KMS-11 (cell line): ENCODE measurements at regions not wholly inside any gene's neighbourhood (a gene's known extent, or its start where the extent isn't known, plus 50 kb on each side); places are given as distances from the start of the nearest gene placed in this dataset.
"Not testable (repeated sequence)": the region's sequence is repeated elsewhere in the genome, so short reads cannot be mapped to it uniquely, and the experiment has no call there.

Experiments used
- H2AFZ ChIP-seq: fragments of 200-600 bp; sonication (generic); 2 replicates; pipeline ENCODE4 v1.6.1; 2016; ENCODE audit warnings: antibody characterized with exemption, mixed run types, low read depth
- H3K27ac ChIP-seq: fragments of 200-600 bp; sonication (generic); 2 replicates; pipeline ENCODE4 v1.6.1; 2016; ENCODE audit warnings: mild to moderate bottlenecking, mixed run types
- H3K27me3 ChIP-seq: fragments of 200-600 bp; sonication (generic); 2 replicates; pipeline ENCODE4 v1.6.1; 2017; ENCODE audit warnings: mild to moderate bottlenecking, low read depth, mixed run types, moderate library complexity; ENCODE audit not compliant: insufficient read depth
- H3K36me3 ChIP-seq: fragments of 200-600 bp; sonication (generic); 2 replicates; pipeline ENCODE4 v1.6.1; 2017; ENCODE audit warnings: mild to moderate bottlenecking, mixed run types; ENCODE audit not compliant: insufficient read depth
- H3K4me1 ChIP-seq: fragments of 200-600 bp; sonication (generic); 2 replicates; pipeline ENCODE4 v1.6.1; 2016; ENCODE audit warnings: mild to moderate bottlenecking, low read depth, mixed run types; ENCODE audit not compliant: poor library complexity, severe bottlenecking
- H3K4me2 ChIP-seq: fragments of 200-600 bp; sonication (generic); 2 replicates; pipeline ENCODE4 v1.7.0; 2016; ENCODE audit warnings: mild to moderate bottlenecking, mixed run types
- H3K4me3 ChIP-seq: fragments of 200-600 bp; sonication (generic); IDR thresholded peaks from 2 replicates; pipeline ENCODE4 v1.6.1; 2017; ENCODE audit warnings: low read depth, low read length, mixed read lengths; ENCODE audit not compliant: insufficient read depth
- H3K79me2 ChIP-seq: fragments of 200-600 bp; sonication (generic); 2 replicates; pipeline ENCODE4 v1.6.1; 2016; ENCODE audit warnings: low read depth, mixed run types; ENCODE audit not compliant: insufficient read depth
- H3K9ac ChIP-seq: fragments of 200-600 bp; sonication (generic); 2 replicates; pipeline ENCODE4 v1.6.1; 2016; ENCODE audit warnings: mild to moderate bottlenecking, mixed run types
- H4K20me1 ChIP-seq: fragments of 200-600 bp; sonication (generic); 2 replicates; pipeline ENCODE4 v1.6.1; 2016; ENCODE audit warnings: mild to moderate bottlenecking, mixed run types; ENCODE audit not compliant: insufficient read depth
- TF ChIP-seq, protein P1 (sequence below): fragments of 200-600 bp; sonication (generic); conservative IDR thresholded peaks from 2 replicates; pipeline ENCODE4 v1.6.1; 2017; ENCODE audit warnings: low read depth, mild to moderate bottlenecking, antibody characterized with exemption, low read length, moderate library complexity, mixed read lengths

GRCh38 chr10:8163824-8164223 is 109.3 kb downstream of the GATA3 start:
- Histone ChIP-seq H3K9ac (no peak overlapping the region), H2AFZ (no peak overlapping the region), H3K4me3 (no peak overlapping the region), H3K27ac (no peak overlapping the region), H3K27me3 (no peaks in the 10 kb centered on the region), H3K4me1 (no peaks in the 10 kb centered on the region), H3K36me3 (no peaks in the 10 kb centered on the region), H3K79me2 (no peaks in the 10 kb centered on the region), H4K20me1 (no peaks in the 10 kb centered on the region), H3K4me2 (no peak overlapping the region)
- TF ChIP-seq, protein P1, sequence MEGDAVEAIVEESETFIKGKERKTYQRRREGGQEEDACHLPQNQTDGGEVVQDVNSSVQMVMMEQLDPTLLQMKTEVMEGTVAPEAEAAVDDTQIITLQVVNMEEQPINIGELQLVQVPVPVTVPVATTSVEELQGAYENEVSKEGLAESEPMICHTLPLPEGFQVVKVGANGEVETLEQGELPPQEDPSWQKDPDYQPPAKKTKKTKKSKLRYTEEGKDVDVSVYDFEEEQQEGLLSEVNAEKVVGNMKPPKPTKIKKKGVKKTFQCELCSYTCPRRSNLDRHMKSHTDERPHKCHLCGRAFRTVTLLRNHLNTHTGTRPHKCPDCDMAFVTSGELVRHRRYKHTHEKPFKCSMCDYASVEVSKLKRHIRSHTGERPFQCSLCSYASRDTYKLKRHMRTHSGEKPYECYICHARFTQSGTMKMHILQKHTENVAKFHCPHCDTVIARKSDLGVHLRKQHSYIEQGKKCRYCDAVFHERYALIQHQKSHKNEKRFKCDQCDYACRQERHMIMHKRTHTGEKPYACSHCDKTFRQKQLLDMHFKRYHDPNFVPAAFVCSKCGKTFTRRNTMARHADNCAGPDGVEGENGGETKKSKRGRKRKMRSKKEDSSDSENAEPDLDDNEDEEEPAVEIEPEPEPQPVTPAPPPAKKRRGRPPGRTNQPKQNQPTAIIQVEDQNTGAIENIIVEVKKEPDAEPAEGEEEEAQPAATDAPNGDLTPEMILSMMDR, result no peak

- H3K4me2 ChIP-seq, H3K27ac ChIP-seq, H2AFZ ChIP-seq, H3K36me3 ChIP-seq, H3K4me1 ChIP-seq, H3K27me3 ChIP-seq, H4K20me1 ChIP-seq, H3K9ac ChIP-seq, H3K79me2 ChIP-seq, H3K4me3 ChIP-seq: not testable (repeated sequence)
These were observed 110.2 kb downstream of the GATA3 start for GRCh38 chr10:8164640-8165039.

- no peaks in the 10 kb centered on the region for H3K36me3 ChIP-seq
- H3K27ac ChIP-seq, result no peak overlapping the region
- no peak overlapping the region for H2AFZ ChIP-seq
- no peaks in the 10 kb centered on the region for H3K4me1 ChIP-seq
- H3K9ac ChIP-seq, result no peak overlapping the region
- no peak overlapping the region for H3K4me2 ChIP-seq
- TF ChIP-seq, protein P1, result no peak
- H3K4me3 ChIP-seq, result no peak overlapping the region
- H3K27me3 ChIP-seq, result no peaks in the 10 kb centered on the region
- H3K79me2 ChIP-seq, result no peaks in the 10 kb centered on the region
- no peaks in the 10 kb centered on the region for H4K20me1 ChIP-seq
These were observed 114.3 kb downstream of the GATA3 start for GRCh38 chr10:8168836-8169235.

DNA sequence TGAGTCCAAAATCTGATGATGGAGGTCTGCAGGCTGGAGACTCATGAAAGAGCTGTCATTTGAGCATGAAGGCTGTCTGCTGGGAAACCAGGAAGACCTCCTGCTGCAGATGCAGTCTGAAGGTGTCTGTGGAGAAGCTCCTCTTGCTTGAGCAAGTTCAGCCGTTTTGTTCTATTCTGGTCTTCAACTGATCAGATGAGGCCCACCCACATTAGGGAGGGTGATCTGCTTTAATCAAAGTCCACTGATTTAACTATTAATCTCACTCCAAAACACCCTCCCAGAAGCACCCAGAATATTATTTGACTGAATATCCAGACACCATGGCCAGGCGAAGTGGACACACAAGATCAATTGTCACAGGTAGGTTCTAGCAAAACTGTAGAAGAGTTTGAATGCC is 116.5 kb downstream of the GATA3 start:
- no peak overlapping the region for H2AFZ ChIP-seq
- H3K36me3 ChIP-seq, result no peaks in the 10 kb centered on the region
- no peaks in the 10 kb centered on the region for H3K4me1 ChIP-seq
- H4K20me1 ChIP-seq, result no peaks in the 10 kb centered on the region
- H3K27me3 ChIP-seq, result no peaks in the 10 kb centered on the region
- TF ChIP-seq, protein P1, result no peak
- no peak overlapping the region for H3K4me2 ChIP-seq
- H3K79me2 ChIP-seq, result no peaks in the 10 kb centered on the region
- no peak overlapping the region for H3K4me3 ChIP-seq
- no peak overlapping the region for H3K27ac ChIP-seq
- H3K9ac ChIP-seq, result no peak overlapping the region

- no peaks in the 10 kb centered on the region for H3K36me3 ChIP-seq
- TF ChIP-seq, protein P1, result no peak
- no peaks in the 10 kb centered on the region for H3K4me1 ChIP-seq
- no peak overlapping the region for H3K9ac ChIP-seq
- H4K20me1 ChIP-seq, result no peaks in the 10 kb centered on the region
- no peak overlapping the region for H2AFZ ChIP-seq
- no peaks in the 10 kb centered on the region for H3K27me3 ChIP-seq
- H3K4me2 ChIP-seq, result no peak overlapping the region
- H3K79me2 ChIP-seq, result no peaks in the 10 kb centered on the region
- no peak overlapping the region for H3K4me3 ChIP-seq
- H3K27ac ChIP-seq, result no peak overlapping the region
These were observed 118.1 kb downstream of the GATA3 start for GRCh38 chr10:8172604-8173003.
